HPDE6-E6E7 (cell line): ENCODE measurements at regions not wholly inside any gene's neighbourhood (a gene's known extent, or its start where the extent isn't known, plus 50 kb on each side); places are given as distances from the start of the nearest gene placed in this dataset.

Source experiments
- DNase-seq: peaks from one replicate; pipeline ENCODE4 v3.0.0; 2011; ENCODE audit warnings: missing footprints; ENCODE audit errors: extremely low spot score

DNA sequence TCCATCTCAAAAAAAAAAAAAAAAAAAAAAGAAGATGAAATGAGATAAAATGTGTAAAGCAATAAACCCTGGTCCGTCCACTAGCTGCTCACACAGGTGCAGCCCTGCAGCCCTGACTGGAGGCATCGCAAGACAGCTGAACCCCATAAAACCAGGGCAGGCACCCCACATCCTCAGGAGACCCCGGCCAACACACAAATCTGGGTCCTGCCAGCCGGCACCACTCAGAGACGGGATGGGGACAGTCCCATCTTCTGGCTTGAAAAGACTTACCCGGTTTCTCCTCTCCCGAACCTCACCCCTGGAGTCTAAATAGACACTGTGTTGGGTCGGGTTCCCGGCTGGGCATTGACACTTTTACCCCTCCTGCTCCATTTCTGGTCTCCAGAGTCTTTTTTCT, 52.7 kb upstream of the TNRC6C start:
- no peak for DNase-seq

DNA sequence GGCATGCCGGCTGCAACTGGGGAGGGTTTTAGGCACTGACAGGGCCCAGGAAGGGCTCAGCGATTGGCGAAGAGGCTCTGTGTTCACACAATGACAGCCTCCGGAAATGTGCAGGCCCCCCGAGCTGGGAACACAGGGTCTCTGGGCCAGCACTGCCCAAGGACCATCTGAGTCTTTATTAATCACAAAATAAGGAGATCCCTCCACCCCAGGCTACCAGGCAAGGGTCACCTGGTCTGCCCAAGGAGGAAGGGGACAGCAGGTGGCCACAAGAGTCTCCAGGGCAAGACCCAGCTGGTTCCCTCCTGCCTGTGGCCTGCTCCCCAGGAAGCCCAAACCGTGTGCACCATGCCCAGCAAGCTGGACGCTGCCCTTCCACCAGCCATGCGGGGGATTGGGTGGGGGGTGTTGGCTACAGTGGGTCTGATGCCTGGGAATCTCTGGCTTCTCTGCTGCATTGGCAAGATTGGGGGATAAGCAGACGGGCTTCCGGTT, 52.1 kb upstream of the TNRC6C start:
- no peak for DNase-seq

DNA sequence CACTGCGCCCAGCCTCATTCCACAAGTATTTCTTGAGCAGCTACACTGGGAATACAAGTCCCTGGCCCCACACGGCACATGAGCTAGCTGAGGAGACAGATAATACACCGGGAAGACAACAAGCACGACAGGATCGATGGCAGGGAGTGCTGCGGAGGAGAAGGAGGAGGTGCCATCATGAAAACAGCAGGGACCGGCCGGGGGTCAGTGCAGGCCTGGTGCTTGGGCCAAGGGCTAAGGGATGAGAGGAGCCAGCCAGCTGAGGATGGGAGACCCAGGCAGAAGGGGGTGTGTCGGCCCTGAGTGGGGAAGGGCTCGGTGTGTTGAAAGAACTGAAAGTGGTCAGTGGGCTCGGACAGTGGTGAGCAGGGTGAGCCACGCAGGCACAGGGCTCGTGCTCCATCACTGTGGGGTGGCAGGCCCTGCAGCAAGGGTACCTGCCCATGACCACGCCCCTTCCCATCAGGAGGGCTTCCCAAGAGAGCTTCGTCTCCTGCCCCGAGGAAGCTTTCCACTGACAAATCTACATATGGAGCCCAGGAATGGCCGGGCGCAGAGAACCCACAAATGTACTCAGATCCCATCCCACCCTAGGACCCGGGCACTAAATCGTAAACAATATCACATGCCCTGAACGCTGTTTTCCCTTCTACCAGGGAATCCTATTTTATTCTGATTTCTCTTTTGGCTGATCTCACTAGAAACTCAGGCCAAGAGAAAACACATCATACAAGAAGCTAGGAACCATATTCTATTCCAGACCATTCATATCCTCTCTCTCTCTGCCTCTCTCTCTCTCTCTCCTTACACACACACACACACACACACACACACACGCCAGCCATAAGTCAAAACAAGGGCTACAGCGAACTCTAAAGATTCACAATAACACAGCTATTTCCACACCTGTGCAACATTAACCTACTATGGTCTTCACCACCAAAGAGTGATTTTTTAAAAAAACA, 50.7 kb upstream of the TNRC6C start:
- no peak for DNase-seq

DNA sequence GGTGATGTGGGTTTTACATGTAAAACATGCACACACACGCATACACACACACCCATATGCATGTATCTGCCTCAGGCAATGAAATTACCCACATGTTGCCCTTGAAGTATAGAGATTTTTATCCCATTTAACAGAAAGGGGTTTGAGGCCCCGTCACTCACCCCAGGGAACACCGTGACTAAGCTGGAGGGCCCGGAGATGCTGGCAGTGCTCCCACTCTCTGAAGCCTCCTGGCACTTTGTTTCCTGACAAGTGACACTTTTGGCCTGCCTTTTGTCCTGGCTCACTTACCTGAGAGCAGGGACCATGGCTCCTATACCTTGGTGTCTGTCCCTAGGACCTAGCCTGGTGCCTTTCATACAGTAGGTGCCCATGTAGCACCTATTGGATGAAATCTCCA, 50.0 kb upstream of the TNRC6C start:
- no peak for DNase-seq
